A673 (cell line): ENCODE measurements at regions not wholly inside any gene's neighbourhood (a gene's known extent, or its start where the extent isn't known, plus 50 kb on each side); places are given as distances from the start of the nearest gene placed in this dataset.

Experiments
- BruUV-seq: library from RNA; stranded (reverse); fragments of 400-500 nt; replicated peaks from 2 replicates; lab custom pipeline; 2021; lab: Mats Ljungman, UMichigan
- CTCF ChIA-PET: fragments of 300-600 bp; sonication (Branson Sonifier 250); formaldehyde crosslinking; loops from one replicate; lab custom pipeline; 2022; ENCODE audit warnings: antibody characterized with exemption; lab: Charles Lee
- POLR2A ChIA-PET: fragments of 300-600 bp; sonication (Branson Sonifier 250); formaldehyde crosslinking; loops from one replicate; lab custom pipeline; 2022; ENCODE audit warnings: antibody characterized with exemption; ENCODE audit not compliant: low non-redundant PET; lab: Charles Lee
- DNase-seq: peaks from one replicate; pipeline ENCODE4 v3.0.0-alpha.2; 2015; ENCODE audit warnings: low spot score
- H3K27ac ChIP-seq: fragments of 200-600 bp; sonication (generic); 2 replicates; pipeline ENCODE4 v1.5.1; 2016; ENCODE audit warnings: mixed run types, low read depth, mild to moderate bottlenecking, mixed read lengths, antibody characterized with exemption, low read length; ENCODE audit not compliant: poor library complexity, severe bottlenecking
- H3K27me3 ChIP-seq: fragments of 200-600 bp; sonication (generic); replicated peaks from 2 replicates; pipeline ENCODE4 v1.6.1; 2017; ENCODE audit warnings: mixed run types, low read depth, mild to moderate bottlenecking, mixed read lengths, antibody characterized with exemption, low read length; ENCODE audit not compliant: insufficient read depth, poor library complexity
- H3K36me3 ChIP-seq: fragments of 200-600 bp; sonication (generic); 2 replicates; pipeline ENCODE4 v1.6.1; 2016; ENCODE audit warnings: mixed run types, mild to moderate bottlenecking, mixed read lengths, antibody characterized with exemption, low read length; ENCODE audit not compliant: insufficient read depth, poor library complexity, severe bottlenecking
- H3K4me1 ChIP-seq: fragments of 200-600 bp; sonication (generic); 2 replicates; pipeline ENCODE4 v1.6.1; 2017; ENCODE audit warnings: mixed run types, mild to moderate bottlenecking, mixed read lengths, antibody characterized with exemption, low read length; ENCODE audit not compliant: insufficient read depth, poor library complexity, severe bottlenecking
- H3K4me3 ChIP-seq: fragments of 200-600 bp; sonication (generic); 2 replicates; pipeline ENCODE4 v1.5.1; 2016; ENCODE audit warnings: low read depth, mixed run types, mild to moderate bottlenecking, mixed read lengths, low read length; ENCODE audit not compliant: poor library complexity, severe bottlenecking
- H3K9me3 ChIP-seq: fragments of 200-600 bp; sonication (generic); 2 replicates; pipeline ENCODE4 v1.6.1; 2016; ENCODE audit warnings: mixed run types, low read depth, mild to moderate bottlenecking, mixed read lengths, antibody characterized with exemption, low read length; ENCODE audit not compliant: poor library complexity, severe bottlenecking
- CTCF ChIP-seq: fragments of 300-800, 200-600 bp; sonication (generic); conservative IDR thresholded peaks from 2 replicates; pipeline ENCODE4 v1.5.1; 2017; ENCODE audit warnings: low read depth, mild to moderate bottlenecking, antibody characterized with exemption, low read length, moderate library complexity, mixed read lengths
- EZH2 ChIP-seq: fragments of 200-600 bp; sonication (generic); IDR thresholded peaks from 2 replicates; pipeline ENCODE4 v1.6.1; 2017; ENCODE audit warnings: borderline replicate concordance, low read depth, mild to moderate bottlenecking, mixed read lengths, antibody characterized with exemption, low read length; ENCODE audit not compliant: poor library complexity, severe bottlenecking
- intact Hi-C: fragments of 100-400 bp; cut with micrococcal nuclease; formaldehyde crosslinking; loops from one replicate; pipeline ENCODE4 v1.10.0; 2022; ENCODE audit not compliant: unreplicated experiment

DNA sequence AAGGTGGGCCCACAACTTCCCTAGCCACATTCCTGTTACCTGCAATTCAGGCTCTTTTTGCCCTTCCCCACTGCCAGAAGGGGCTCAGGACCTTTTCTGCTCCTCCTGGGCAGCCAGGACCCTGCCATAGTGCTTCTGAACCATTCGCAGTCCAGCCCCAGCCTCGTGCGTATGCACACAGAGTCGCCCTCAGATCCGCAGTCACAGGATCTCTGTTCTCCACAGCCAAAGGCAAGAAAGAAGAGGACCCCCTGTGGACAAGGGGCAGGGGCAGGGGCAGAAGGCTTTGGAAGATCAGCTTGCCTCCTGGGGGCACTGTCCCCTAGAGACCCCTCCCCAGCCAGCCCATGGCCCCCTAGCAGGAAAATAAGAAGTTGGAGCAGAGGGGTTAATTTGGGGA is 82.8 kb downstream of the PCDH1 start:
- ChIA-PET CTCF (no interaction called here), POLR2A (no interaction called here)
- H3K36me3 ChIP-seq: no peaks in the 10 kb centered on the region
- no TSS peak for BruUV-seq
- no peaks in the 10 kb centered on the region for H3K27me3 ChIP-seq
- no peak overlapping the region for H3K27ac ChIP-seq
- TF ChIP-seq CTCF (no peak), EZH2 (no peak)
- intact Hi-C loops: no loop called here
- H3K4me3 ChIP-seq: no peak overlapping the region
- H3K9me3 ChIP-seq: no peaks in the 10 kb centered on the region
- DNase-seq: no peak
- peaks cover 4% of the 10 kb centered on the region for H3K4me1 ChIP-seq

GRCh38 chr5:141793881-141794280 is 84.3 kb downstream of the PCDH1 start:
- CTCF ChIA-PET: no interaction called here
- no peaks in the 10 kb centered on the region for H3K36me3 ChIP-seq
- POLR2A ChIA-PET: no interaction called here

DNA sequence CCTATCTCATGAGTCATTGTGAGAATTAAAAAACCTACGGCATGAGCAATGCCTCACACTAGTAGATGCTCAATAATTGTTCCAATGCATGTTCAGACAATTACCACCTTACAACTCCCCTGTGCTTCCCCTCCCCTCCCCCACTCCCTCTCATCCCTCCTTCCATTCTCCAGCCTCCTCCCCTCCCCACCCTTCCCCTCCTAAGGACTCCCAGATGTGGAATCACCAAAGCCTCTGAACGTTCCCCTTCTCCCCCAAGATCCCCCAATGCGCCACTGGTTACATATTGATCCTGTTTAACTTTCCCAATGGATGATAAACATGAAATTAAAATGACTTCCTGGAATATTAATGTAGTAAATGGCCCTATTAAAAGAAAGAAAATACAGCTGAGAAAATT is 84.8 kb downstream of the PCDH1 start:
- Histone ChIP-seq H3K27ac (no peak overlapping the region), H3K9me3 (no peaks in the 10 kb centered on the region), H3K4me1 (no peaks in the 10 kb centered on the region), H3K36me3 (no peaks in the 10 kb centered on the region), H3K4me3 (no peak overlapping the region), H3K27me3 (no peaks in the 10 kb centered on the region)
- ChIA-PET POLR2A (no interaction called here), CTCF (no interaction called here)
- intact Hi-C loops: no loop called here
- no peak for TF ChIP-seq EZH2
- TF ChIP-seq CTCF: no peak
- no TSS peak for BruUV-seq
- no peak for DNase-seq

More at GRCh38 chr5:141793881-141794280, 84.3 kb downstream of the PCDH1 start:
- no peak for DNase-seq
- intact Hi-C loops: no loop called here
- Histone ChIP-seq H3K4me1 (no peaks in the 10 kb centered on the region), H3K27ac (no peak overlapping the region), H3K4me3 (no peak overlapping the region), H3K9me3 (no peaks in the 10 kb centered on the region), H3K27me3 (no peaks in the 10 kb centered on the region)
- BruUV-seq: no TSS peak
- TF ChIP-seq EZH2: no peak
- no peak for TF ChIP-seq CTCF
